Astrocyte (in vitro differentiated cells and primary cell): ENCODE measurements at regions not wholly inside any gene's neighbourhood (a gene's known extent, or its start where the extent isn't known, plus 50 kb on each side); places are given as distances from the start of the nearest gene placed in this dataset.

ENCODE experiments used
- DNase-seq: peaks from one replicate; pipeline ENCODE4 v3.0.0-alpha.2; 2010; ENCODE audit warnings: low read depth
- FAIRE-seq: peaks from 2 replicates; lab custom pipeline; 2011; peaks lifted over from hg19 to GRCh38; lab: Jason Lieb, UNC
- H2AFZ ChIP-seq: 2 replicates; pipeline ENCODE4 v1.6.0; 2012; ENCODE audit warnings: low read depth, low read length, inconsistent platforms
- H3K27ac ChIP-seq: 2 replicates; pipeline ENCODE4 v1.5.1; 2011; ENCODE audit warnings: low read depth, low read length, inconsistent platforms
- H3K27me3 ChIP-seq: 2 replicates; pipeline ENCODE4 v1.6.0; 2011; ENCODE audit warnings: low read length, inconsistent platforms; ENCODE audit not compliant: insufficient read depth
- H3K36me3 ChIP-seq: 2 replicates; pipeline ENCODE4 v1.5.1; 2011; ENCODE audit warnings: low read length, inconsistent platforms; ENCODE audit not compliant: insufficient read depth
- H3K4me1 ChIP-seq: 2 replicates; pipeline ENCODE4 v1.5.1; 2011; ENCODE audit warnings: low read length, inconsistent platforms; ENCODE audit not compliant: insufficient read depth
- H3K4me2 ChIP-seq: 2 replicates; pipeline ENCODE4 v1.6.0; 2012; ENCODE audit warnings: low read length, inconsistent platforms
- H3K4me3 ChIP-seq: 2 replicates; pipeline ENCODE4 v1.5.1; 2011; ENCODE audit warnings: low read depth, mild to moderate bottlenecking, low read length, inconsistent platforms; ENCODE audit not compliant: insufficient read depth
- H3K79me2 ChIP-seq: 2 replicates; pipeline ENCODE4 v1.6.0; 2012; ENCODE audit warnings: mild to moderate bottlenecking, low read length, inconsistent platforms; ENCODE audit not compliant: insufficient read depth
- H3K9ac ChIP-seq: 2 replicates; pipeline ENCODE4 v1.6.0; 2012; ENCODE audit warnings: mild to moderate bottlenecking, low read length, inconsistent platforms
- H3K9me3 ChIP-seq: 2 replicates; pipeline ENCODE4 v1.5.1; 2012; ENCODE audit warnings: low read depth, mild to moderate bottlenecking, low read length, inconsistent platforms; ENCODE audit not compliant: insufficient read depth
- H4K20me1 ChIP-seq: 2 replicates; pipeline ENCODE4 v1.6.0; 2012; ENCODE audit warnings: low read length, inconsistent platforms; ENCODE audit not compliant: insufficient read depth
- H3K27ac Mint-ChIP-seq: one replicate; pipeline ENCODE4 v1.8.0; 2021; ENCODE audit warnings: mild to moderate bottlenecking, mixed read lengths; ENCODE audit not compliant: unreplicated experiment
- H3K27me3 Mint-ChIP-seq: one replicate; pipeline ENCODE4 v1.8.0; 2021; ENCODE audit warnings: low read depth, mixed read lengths; ENCODE audit not compliant: unreplicated experiment
- H3K36me3 Mint-ChIP-seq: one replicate; pipeline ENCODE4 v1.8.0; 2021; ENCODE audit warnings: low read depth, mixed read lengths; ENCODE audit not compliant: unreplicated experiment
- H3K4me1 Mint-ChIP-seq: one replicate; pipeline ENCODE4 v1.8.0; 2021; ENCODE audit warnings: low read depth, mixed read lengths; ENCODE audit not compliant: unreplicated experiment
- H3K4me3 Mint-ChIP-seq: one replicate; pipeline ENCODE4 v1.8.0; 2021; ENCODE audit warnings: mild to moderate bottlenecking, moderate library complexity, mixed read lengths; ENCODE audit not compliant: unreplicated experiment
- H3K9me3 Mint-ChIP-seq: one replicate; pipeline ENCODE4 v1.8.0; 2021; ENCODE audit warnings: mild to moderate bottlenecking, mixed read lengths; ENCODE audit not compliant: unreplicated experiment
- CTCF ChIP-seq: IDR thresholded peaks from 2 replicates; pipeline ENCODE4 v1.5.1; 2011; ENCODE audit warnings: low read depth, mild to moderate bottlenecking, inconsistent platforms, low read length, moderate library complexity; ENCODE audit not compliant: insufficient read depth
- EZH2 ChIP-seq: IDR thresholded peaks from 2 replicates; pipeline ENCODE4 v1.6.1; 2012; ENCODE audit warnings: mild to moderate bottlenecking, low read length, inconsistent platforms; ENCODE audit not compliant: insufficient read depth

- Mint-ChIP-seq H3K27ac (no peak overlapping the region), H3K27me3 (no peaks in the 10 kb centered on the region), H3K9me3 (peaks cover 3% of the 10 kb centered on the region), H3K4me1 (no peaks in the 10 kb centered on the region), H3K36me3 (no peaks in the 10 kb centered on the region), H3K4me3 (no peak overlapping the region)
- TF ChIP-seq EZH2 (no peak), CTCF (no peak)
- no peaks in the 10 kb centered on the region for H4K20me1 ChIP-seq
- H3K36me3 ChIP-seq, result no peaks in the 10 kb centered on the region
- H3K27me3 ChIP-seq, result no peaks in the 10 kb centered on the region
- H3K79me2 ChIP-seq, result no peaks in the 10 kb centered on the region
- FAIRE-seq (no peak), DNase-seq (no peak)
- H3K27ac ChIP-seq, result no peak overlapping the region
- no peaks in the 10 kb centered on the region for H3K9me3 ChIP-seq
- H3K4me3 ChIP-seq, result no peak overlapping the region
- H2AFZ ChIP-seq, result no peak overlapping the region
- no peak overlapping the region for H3K9ac ChIP-seq
- H3K4me2 ChIP-seq, result no peak overlapping the region
- H3K4me1 ChIP-seq, result no peaks in the 10 kb centered on the region
Measured at GRCh38 chr14:82587226-82587625, 1053.6 kb upstream of the SEL1L start.

GRCh38 chr14:82595466-82595865 is 1061.8 kb upstream of the SEL1L start:
- H3K79me2 ChIP-seq, result no peaks in the 10 kb centered on the region
- DNase-seq, result no peak
- H2AFZ ChIP-seq, result no peak overlapping the region
- no peaks in the 10 kb centered on the region for H3K4me1 ChIP-seq
- TF ChIP-seq EZH2 (no peak), CTCF (no peak)
- Mint-ChIP-seq H3K36me3 (no peaks in the 10 kb centered on the region), H3K27ac (no peak overlapping the region), H3K27me3 (no peaks in the 10 kb centered on the region), H3K4me3 (no peak overlapping the region), H3K9me3 (peaks cover 3% of the 10 kb centered on the region), H3K4me1 (no peaks in the 10 kb centered on the region)
- no peak overlapping the region for H3K4me2 ChIP-seq
- no peaks in the 10 kb centered on the region for H3K9me3 ChIP-seq
- FAIRE-seq, result no peak
- no peaks in the 10 kb centered on the region for H3K36me3 ChIP-seq
- no peak overlapping the region for H3K27ac ChIP-seq
- no peak overlapping the region for H3K9ac ChIP-seq
- H4K20me1 ChIP-seq, result no peaks in the 10 kb centered on the region
- H3K4me3 ChIP-seq, result no peak overlapping the region
- H3K27me3 ChIP-seq, result no peaks in the 10 kb centered on the region

- TF ChIP-seq CTCF (no peak), EZH2 (no peak)
- no peak overlapping the region for H3K9ac ChIP-seq
- H3K4me1 ChIP-seq, result no peaks in the 10 kb centered on the region
- no peak overlapping the region for H3K4me2 ChIP-seq
- Mint-ChIP-seq H3K9me3 (peaks cover 2% of the 10 kb centered on the region), H3K27ac (no peak overlapping the region), H3K27me3 (no peaks in the 10 kb centered on the region), H3K36me3 (no peaks in the 10 kb centered on the region), H3K4me1 (no peaks in the 10 kb centered on the region), H3K4me3 (no peak overlapping the region)
- no peak overlapping the region for H2AFZ ChIP-seq
- FAIRE-seq, result no peak
- H3K36me3 ChIP-seq, result no peaks in the 10 kb centered on the region
- H3K27me3 ChIP-seq, result no peaks in the 10 kb centered on the region
- no peak for DNase-seq
- H3K27ac ChIP-seq, result no peak overlapping the region
- H4K20me1 ChIP-seq, result no peaks in the 10 kb centered on the region
- no peaks in the 10 kb centered on the region for H3K79me2 ChIP-seq
- H3K9me3 ChIP-seq, result no peaks in the 10 kb centered on the region
- H3K4me3 ChIP-seq, result no peak overlapping the region
Measured at GRCh38 chr14:82602794-82603193, 1069.1 kb upstream of the SEL1L start.
